GM18867 (cell line): ENCODE measurements at regions not wholly inside any gene's neighbourhood (a gene's known extent, or its start where the extent isn't known, plus 50 kb on each side); places are given as distances from the start of the nearest gene placed in this dataset.

Experiments
- ATAC-seq: cut with Tn5 transposase; IDR thresholded peaks from one replicate; pipeline ENCODE4 v1.9.1; 2021; ENCODE audit warnings: mild to moderate bottlenecking, moderate library complexity; ENCODE audit not compliant: unreplicated experiment

- no peak for ATAC-seq
Observed at GRCh38 chr1:4551706-4552105, 102.7 kb upstream of the AJAP1 start.

GRCh38 chr1:4553761-4554160 is 100.6 kb upstream of the AJAP1 start:
- no peak for ATAC-seq

- ATAC-seq, result no peak
Observed at GRCh38 chr1:4554271-4554865, 100.0 kb upstream of the AJAP1 start.

- ATAC-seq, result no peak
Observed at GRCh38 chr1:4557949-4558348, 96.5 kb upstream of the AJAP1 start.

GRCh38 chr1:4561205-4561604 is 93.2 kb upstream of the AJAP1 start:
- no peak for ATAC-seq

GRCh38 chr1:4562321-4562720 is 92.1 kb upstream of the AJAP1 start:
- no peak for ATAC-seq

- ATAC-seq, result no peak
Observed at GRCh38 chr1:4563586-4563985, 90.8 kb upstream of the AJAP1 start.

GRCh38 chr1:4564051-4564450 is 90.4 kb upstream of the AJAP1 start:
- ATAC-seq, result no peak

GRCh38 chr1:4565166-4565565 is 89.2 kb upstream of the AJAP1 start:
- no peak for ATAC-seq

GRCh38 chr1:4565801-4566449 is 88.5 kb upstream of the AJAP1 start:
- no peak for ATAC-seq

GRCh38 chr1:4571263-4571662 is 83.1 kb upstream of the AJAP1 start:
- ATAC-seq, result no peak

- ATAC-seq, result no peak
Observed at GRCh38 chr1:4573526-4573925, 80.9 kb upstream of the AJAP1 start.

- no peak for ATAC-seq
Observed at GRCh38 chr1:4581807-4582206, 72.6 kb upstream of the AJAP1 start.

GRCh38 chr1:4584449-4584848 is 70.0 kb upstream of the AJAP1 start:
- ATAC-seq, result no peak

- ATAC-seq, result no peak
Observed at GRCh38 chr1:4585216-4585615, 69.2 kb upstream of the AJAP1 start.

- ATAC-seq, result no peak
Observed at GRCh38 chr1:4585705-4586104, 68.7 kb upstream of the AJAP1 start.

GRCh38 chr1:4586611-4587160 is 67.7 kb upstream of the AJAP1 start:
- ATAC-seq, result no peak

- ATAC-seq, result no peak
Observed at GRCh38 chr1:4587721-4588120, 66.7 kb upstream of the AJAP1 start.

GRCh38 chr1:4590756-4591155 is 63.7 kb upstream of the AJAP1 start:
- no peak for ATAC-seq

GRCh38 chr1:4591926-4592325 is 62.5 kb upstream of the AJAP1 start:
- ATAC-seq, result no peak

GRCh38 chr1:4593106-4593505 is 61.3 kb upstream of the AJAP1 start:
- no peak for ATAC-seq

GRCh38 chr1:4594286-4594991 is 60.0 kb upstream of the AJAP1 start:
- ATAC-seq, result no peak
